ENCODE measurements at regions not wholly inside any gene's neighbourhood (a gene's known extent, or its start where the extent isn't known, plus 50 kb on each side); places are given as distances from the start of the nearest gene placed in this dataset.

DNA sequence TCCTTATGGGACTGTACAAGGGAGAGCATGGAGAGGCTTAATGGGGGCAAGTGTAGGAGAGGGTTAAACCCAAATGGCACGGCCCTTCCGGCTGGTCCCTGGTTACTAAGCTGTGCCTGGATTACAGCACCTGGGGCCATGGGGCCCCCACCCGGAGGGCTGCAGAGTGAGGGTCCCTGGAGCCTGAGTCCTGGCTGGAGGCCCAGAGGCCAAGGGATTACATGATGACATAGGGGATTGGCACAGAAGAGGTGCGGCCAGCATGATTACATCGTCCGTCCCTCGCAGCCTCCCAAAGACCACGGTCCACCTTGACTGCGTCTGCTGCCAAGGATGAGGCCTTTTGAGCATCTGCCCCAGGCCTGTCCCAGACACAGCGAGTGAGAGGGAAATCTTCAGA lies 149.4 kb downstream of the URI1 start:
- no peak for DNase-seq (ENCODE audit: low spot score)
- Histone ChIP-seq H3K27me3 (replicated peaks; ENCODE audit: insufficient read depth) (no peaks in the 10 kb centered on the region), H3K36me3 (no peaks in the 10 kb centered on the region), H3K4me1 (ENCODE audit: control insufficient read depth in 1 of 2, low read depth in 2 of 2) (no peaks in the 10 kb centered on the region), H3K4me3 (no peak overlapping the region), H3K27ac (no peak overlapping the region), H3K9me3 (no peaks in the 10 kb centered on the region)
- no peak for ATAC-seq (ENCODE audit: insufficient number of reproducible peaks, low FRiP score, low read depth)
- TF ChIP-seq, protein P1, sequence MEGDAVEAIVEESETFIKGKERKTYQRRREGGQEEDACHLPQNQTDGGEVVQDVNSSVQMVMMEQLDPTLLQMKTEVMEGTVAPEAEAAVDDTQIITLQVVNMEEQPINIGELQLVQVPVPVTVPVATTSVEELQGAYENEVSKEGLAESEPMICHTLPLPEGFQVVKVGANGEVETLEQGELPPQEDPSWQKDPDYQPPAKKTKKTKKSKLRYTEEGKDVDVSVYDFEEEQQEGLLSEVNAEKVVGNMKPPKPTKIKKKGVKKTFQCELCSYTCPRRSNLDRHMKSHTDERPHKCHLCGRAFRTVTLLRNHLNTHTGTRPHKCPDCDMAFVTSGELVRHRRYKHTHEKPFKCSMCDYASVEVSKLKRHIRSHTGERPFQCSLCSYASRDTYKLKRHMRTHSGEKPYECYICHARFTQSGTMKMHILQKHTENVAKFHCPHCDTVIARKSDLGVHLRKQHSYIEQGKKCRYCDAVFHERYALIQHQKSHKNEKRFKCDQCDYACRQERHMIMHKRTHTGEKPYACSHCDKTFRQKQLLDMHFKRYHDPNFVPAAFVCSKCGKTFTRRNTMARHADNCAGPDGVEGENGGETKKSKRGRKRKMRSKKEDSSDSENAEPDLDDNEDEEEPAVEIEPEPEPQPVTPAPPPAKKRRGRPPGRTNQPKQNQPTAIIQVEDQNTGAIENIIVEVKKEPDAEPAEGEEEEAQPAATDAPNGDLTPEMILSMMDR (IDR thresholded peaks at IDR 0.05): no peak

DNA sequence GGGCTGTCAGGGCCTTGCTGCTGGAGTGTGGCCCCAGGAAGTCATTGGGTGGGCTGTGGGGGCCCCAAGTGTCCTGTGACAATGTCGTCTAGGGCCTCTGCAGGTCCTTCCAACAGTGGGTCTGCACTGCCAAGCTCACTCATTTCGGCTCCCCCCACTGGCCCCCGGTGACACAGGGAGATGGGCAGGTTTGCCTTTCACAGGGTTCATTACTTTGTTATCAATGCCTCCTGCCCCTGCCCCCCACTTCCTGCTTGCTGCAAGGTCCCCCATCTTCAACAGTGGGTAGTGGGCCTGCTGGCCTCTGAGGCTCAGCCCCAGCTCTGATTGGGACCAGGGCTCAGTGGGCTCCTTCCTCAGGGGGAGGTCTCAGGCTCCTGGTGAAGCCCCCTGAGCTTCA lies 149.8 kb downstream of the URI1 start:
- DNase-seq (ENCODE audit: low spot score): no peak
- Histone ChIP-seq H3K27ac (no peak overlapping the region), H3K4me3 (no peak overlapping the region), H3K4me1 (ENCODE audit: control insufficient read depth in 1 of 2, low read depth in 2 of 2) (no peaks in the 10 kb centered on the region), H3K36me3 (no peaks in the 10 kb centered on the region), H3K9me3 (no peaks in the 10 kb centered on the region), H3K27me3 (replicated peaks; ENCODE audit: insufficient read depth) (no peaks in the 10 kb centered on the region)
- TF ChIP-seq, protein P1 (IDR thresholded peaks at IDR 0.05): no peak
- ATAC-seq (ENCODE audit: insufficient number of reproducible peaks, low FRiP score, low read depth): no peak

DNA sequence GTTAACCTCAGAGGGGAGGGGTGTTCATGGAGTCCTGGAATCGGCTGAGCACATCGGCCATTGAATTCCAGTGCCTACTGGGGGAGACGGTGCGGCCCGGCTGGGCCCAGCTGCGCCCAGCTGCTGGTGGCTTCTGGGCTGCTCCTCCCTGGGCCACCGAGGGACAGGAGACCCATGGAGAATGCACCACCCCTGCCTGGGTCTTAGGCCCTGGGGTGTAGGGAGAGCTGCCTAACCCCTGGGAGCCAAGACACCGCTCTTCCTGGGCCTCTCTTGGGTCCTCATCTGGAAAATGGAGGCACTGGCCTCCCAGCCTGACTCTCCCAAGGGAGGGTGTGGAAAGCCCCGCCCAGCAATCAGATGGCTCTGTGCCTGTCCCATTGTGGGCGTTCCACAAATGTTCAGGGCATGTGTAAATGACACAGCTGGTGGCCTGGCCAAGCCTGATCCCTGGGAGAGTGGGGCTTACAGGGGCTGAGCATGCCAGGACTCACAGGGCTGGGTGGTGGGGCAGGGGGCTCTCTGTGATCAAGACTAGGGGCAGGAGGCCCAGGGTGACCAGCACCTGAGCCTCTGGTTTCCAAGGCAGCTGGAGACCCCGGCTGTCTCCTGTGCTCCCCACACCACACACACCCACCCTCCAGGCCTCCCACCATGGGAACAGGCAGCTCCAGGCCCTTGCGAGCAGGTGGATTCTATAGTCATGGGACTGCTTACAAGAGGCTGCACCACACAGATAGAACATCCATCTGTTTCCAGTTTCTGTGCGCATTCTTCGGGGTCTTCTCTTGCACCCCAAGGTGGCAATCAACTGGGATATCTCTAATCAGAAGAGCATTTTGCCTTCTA lies 150.9 kb downstream of the URI1 start:
- no peak for ATAC-seq (ENCODE audit: insufficient number of reproducible peaks, low FRiP score, low read depth)
- H3K4me3 ChIP-seq: no peak overlapping the region
- no peaks in the 10 kb centered on the region for H3K36me3 ChIP-seq
- H3K27me3 ChIP-seq (replicated peaks; ENCODE audit: insufficient read depth): no peaks in the 10 kb centered on the region
- no peaks in the 10 kb centered on the region for H3K4me1 ChIP-seq (ENCODE audit: control insufficient read depth in 1 of 2, low read depth in 2 of 2)
- H3K9me3 ChIP-seq: no peaks in the 10 kb centered on the region
- TF ChIP-seq, protein P1 (IDR thresholded peaks at IDR 0.05): no peak
- no peak for DNase-seq (ENCODE audit: low spot score)
- no peak overlapping the region for H3K27ac ChIP-seq

DNA sequence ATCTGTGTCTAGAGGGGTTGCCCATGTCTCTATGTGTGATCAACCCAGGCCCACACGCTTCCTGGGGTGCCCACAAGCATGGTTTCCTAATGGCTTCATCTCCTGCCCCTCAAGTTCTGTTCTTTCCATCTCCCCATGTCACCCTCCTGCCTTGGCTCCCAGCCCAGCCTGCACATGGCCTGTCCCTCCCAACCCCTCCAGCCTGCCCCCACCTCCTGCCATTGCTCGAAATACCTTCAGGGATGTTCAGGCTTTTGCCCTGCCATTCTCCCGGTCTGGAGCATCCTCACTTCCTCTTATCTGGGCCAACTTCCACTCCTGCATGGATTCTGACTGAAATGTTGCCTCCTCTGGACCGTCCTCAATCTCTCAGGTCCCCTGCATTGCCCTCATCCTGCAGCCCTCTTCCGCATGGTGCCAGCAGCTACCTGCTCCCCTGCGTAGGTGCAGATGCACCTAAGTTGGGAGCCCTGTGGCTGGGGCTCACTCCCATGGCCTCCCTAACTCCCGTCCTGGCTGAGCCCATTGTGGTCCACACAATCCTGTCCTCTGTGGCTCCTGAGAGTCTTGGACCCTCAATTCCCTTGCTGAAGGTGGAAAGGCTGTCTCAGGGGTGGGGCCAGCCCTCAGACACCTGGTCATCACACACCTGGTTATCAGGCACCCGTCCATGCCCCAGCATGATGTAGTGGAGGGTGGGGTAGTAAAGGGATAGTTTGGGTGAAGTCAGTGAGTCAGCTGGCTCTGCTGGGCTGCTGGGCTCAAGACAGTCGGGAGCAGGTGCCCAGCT lies 152.1 kb downstream of the URI1 start:
- ATAC-seq (ENCODE audit: insufficient number of reproducible peaks, low FRiP score, low read depth): no peak
- H3K4me3 ChIP-seq: no peak overlapping the region
- TF ChIP-seq, protein P1 (IDR thresholded peaks at IDR 0.05): no peak
- no peaks in the 10 kb centered on the region for H3K27me3 ChIP-seq (replicated peaks; ENCODE audit: insufficient read depth)
- no peaks in the 10 kb centered on the region for H3K4me1 ChIP-seq (ENCODE audit: control insufficient read depth in 1 of 2, low read depth in 2 of 2)
- no peak overlapping the region for H3K27ac ChIP-seq
- no peaks in the 10 kb centered on the region for H3K36me3 ChIP-seq
- H3K9me3 ChIP-seq: no peaks in the 10 kb centered on the region
- DNase-seq (ENCODE audit: low spot score): no peak

DNA sequence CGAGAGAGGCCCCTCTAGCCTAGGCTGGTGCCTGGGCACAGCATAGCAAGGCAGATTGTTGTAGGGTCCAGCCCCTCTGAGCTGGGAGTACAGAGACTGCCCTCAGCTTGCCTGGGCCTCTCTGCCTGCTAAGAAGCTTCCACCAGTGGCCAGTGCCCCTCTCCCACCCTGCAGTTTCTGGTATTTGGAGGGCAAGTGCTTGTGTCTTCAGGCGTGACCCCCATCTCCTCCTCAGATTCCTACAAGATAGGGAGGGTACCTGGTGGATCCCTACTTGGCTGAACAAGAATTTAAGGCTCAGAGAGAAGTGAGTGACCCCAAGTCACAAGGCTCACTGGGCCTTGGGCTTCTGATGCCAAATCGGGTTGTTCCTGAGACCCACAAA lies 152.7 kb downstream of the URI1 start:
- H3K36me3 ChIP-seq: no peaks in the 10 kb centered on the region
- no peaks in the 10 kb centered on the region for H3K9me3 ChIP-seq
- H3K4me1 ChIP-seq (ENCODE audit: control insufficient read depth in 1 of 2, low read depth in 2 of 2): no peaks in the 10 kb centered on the region
- DNase-seq (ENCODE audit: low spot score): no peak
- no peak overlapping the region for H3K27ac ChIP-seq
- no peak overlapping the region for H3K4me3 ChIP-seq
- ATAC-seq (ENCODE audit: insufficient number of reproducible peaks, low FRiP score, low read depth): no peak
- no peaks in the 10 kb centered on the region for H3K27me3 ChIP-seq (replicated peaks; ENCODE audit: insufficient read depth)
- TF ChIP-seq, protein P1 (IDR thresholded peaks at IDR 0.05): no peak

Data from thoracic aorta (tissue), 2 donors.